ENCODE measurements at regions not wholly inside any gene's neighbourhood (a gene's known extent, or its start where the extent isn't known, plus 50 kb on each side); places are given as distances from the start of the nearest gene placed in this dataset.

- H3K27ac Mint-ChIP-seq: no peak overlapping the region
- intact Hi-C loops (cut with micrococcal nuclease): no loop called here
Observed at GRCh38 chr7:47185170-47185569, 396.7 kb downstream of the TNS3 start.

GRCh38 chr7:47183862-47184590 lies 397.9 kb downstream of the TNS3 start:
- ATAC-seq: no peak
- Histone ChIP-seq H3K36me3 (ENCODE audit: control insufficient read depth, insufficient read depth, low read length) (no peaks in the 10 kb centered on the region), H3K9me3 (ENCODE audit: control insufficient read depth, insufficient read depth, low read length) (no peaks in the 10 kb centered on the region), H3K4me3 (ENCODE audit: low read length) (no peak overlapping the region), H3K27me3 (ENCODE audit: control insufficient read depth, insufficient read depth, low read length) (no peaks in the 10 kb centered on the region), H3K4me1 (ENCODE audit: control insufficient read depth, insufficient read depth, low read length) (no peaks in the 10 kb centered on the region), H3K27ac (ENCODE audit: low read length) (no peak overlapping the region)
- H3K27ac Mint-ChIP-seq: no peak overlapping the region
- no peak overlapping the region for H3K4me3 Mint-ChIP-seq
- TF ChIP-seq CTCF (IDR thresholded peaks at IDR 0.05): no peak
- intact Hi-C loops (cut with micrococcal nuclease): no loop called here
- H3K4me1 Mint-ChIP-seq: no peaks in the 10 kb centered on the region
- H3K27me3 Mint-ChIP-seq (ENCODE audit: low read depth in 2 of 2): no peaks in the 10 kb centered on the region
- H3K36me3 Mint-ChIP-seq: no peaks in the 10 kb centered on the region
- no peaks in the 10 kb centered on the region for H3K9me3 Mint-ChIP-seq
- no peak for DNase-seq
- 75% methylated on average over 12 of the region's 12 CpGs for WGBS (ENCODE audit: insufficient coverage)

More at GRCh38 chr7:47185170-47185569, 396.7 kb downstream of the TNS3 start:
- no peaks in the 10 kb centered on the region for H3K36me3 ChIP-seq (ENCODE audit: control insufficient read depth, insufficient read depth, low read length)
- no peak for TF ChIP-seq CTCF (IDR thresholded peaks at IDR 0.05)
- Mint-ChIP-seq H3K4me3 (no peak overlapping the region), H3K36me3 (no peaks in the 10 kb centered on the region), H3K27me3 (ENCODE audit: low read depth in 2 of 2) (no peaks in the 10 kb centered on the region), H3K9me3 (no peaks in the 10 kb centered on the region), H3K4me1 (no peaks in the 10 kb centered on the region)
- H3K4me1 ChIP-seq (ENCODE audit: control insufficient read depth, insufficient read depth, low read length): no peaks in the 10 kb centered on the region
- ATAC-seq: no peak
- no peak overlapping the region for H3K27ac ChIP-seq (ENCODE audit: low read length)
- no peak for DNase-seq
- H3K4me3 ChIP-seq (ENCODE audit: low read length): no peak overlapping the region
- H3K9me3 ChIP-seq (ENCODE audit: control insufficient read depth, insufficient read depth, low read length): no peaks in the 10 kb centered on the region
- WGBS (ENCODE audit: insufficient coverage): 85% methylated on average over 3 of the region's 3 CpGs
- H3K27me3 ChIP-seq (ENCODE audit: control insufficient read depth, insufficient read depth, low read length): no peaks in the 10 kb centered on the region

- no peak overlapping the region for H3K4me3 Mint-ChIP-seq
- Histone ChIP-seq H3K9me3 (ENCODE audit: control insufficient read depth, insufficient read depth, low read length) (no peaks in the 10 kb centered on the region), H3K4me3 (ENCODE audit: low read length) (no peak overlapping the region), H3K27me3 (ENCODE audit: control insufficient read depth, insufficient read depth, low read length) (no peaks in the 10 kb centered on the region), H3K36me3 (ENCODE audit: control insufficient read depth, insufficient read depth, low read length) (no peaks in the 10 kb centered on the region), H3K4me1 (ENCODE audit: control insufficient read depth, insufficient read depth, low read length) (no peaks in the 10 kb centered on the region), H3K27ac (ENCODE audit: low read length) (no peak overlapping the region)
- H3K36me3 Mint-ChIP-seq: no peaks in the 10 kb centered on the region
- WGBS (ENCODE audit: insufficient coverage): 79% methylated on average over 4 of the region's 4 CpGs
- no peak overlapping the region for H3K27ac Mint-ChIP-seq
- intact Hi-C loops (cut with micrococcal nuclease): no loop called here
- H3K4me1 Mint-ChIP-seq: no peaks in the 10 kb centered on the region
- ATAC-seq: no peak
- no peaks in the 10 kb centered on the region for H3K27me3 Mint-ChIP-seq (ENCODE audit: low read depth in 2 of 2)
- DNase-seq: no peak
- no peak for TF ChIP-seq CTCF (IDR thresholded peaks at IDR 0.05)
- no peaks in the 10 kb centered on the region for H3K9me3 Mint-ChIP-seq
Observed at GRCh38 chr7:47181746-47182361, 400.1 kb downstream of the TNS3 start.

- ATAC-seq: no peak
- no peaks in the 10 kb centered on the region for H3K36me3 Mint-ChIP-seq
- Histone ChIP-seq H3K9me3 (ENCODE audit: control insufficient read depth, insufficient read depth, low read length) (no peaks in the 10 kb centered on the region), H3K4me1 (ENCODE audit: control insufficient read depth, insufficient read depth, low read length) (no peaks in the 10 kb centered on the region), H3K4me3 (ENCODE audit: low read length) (no peak overlapping the region), H3K36me3 (ENCODE audit: control insufficient read depth, insufficient read depth, low read length) (no peaks in the 10 kb centered on the region), H3K27me3 (ENCODE audit: control insufficient read depth, insufficient read depth, low read length) (no peaks in the 10 kb centered on the region), H3K27ac (ENCODE audit: low read length) (no peak overlapping the region)
- no peaks in the 10 kb centered on the region for H3K4me1 Mint-ChIP-seq
- no peak overlapping the region for H3K27ac Mint-ChIP-seq
- DNase-seq: no peak
- intact Hi-C loops (cut with micrococcal nuclease): no loop called here
- no peaks in the 10 kb centered on the region for H3K9me3 Mint-ChIP-seq
- H3K4me3 Mint-ChIP-seq: no peak overlapping the region
- WGBS (ENCODE audit: insufficient coverage): 61% methylated on average over 3 of the region's 3 CpGs
- no peak for TF ChIP-seq CTCF (IDR thresholded peaks at IDR 0.05)
- no peaks in the 10 kb centered on the region for H3K27me3 Mint-ChIP-seq (ENCODE audit: low read depth in 2 of 2)
Observed at GRCh38 chr7:47180516-47180826, 401.4 kb downstream of the TNS3 start.

Measured in natural killer cell (primary cell).